ENCODE measurements at regions not wholly inside any gene's neighbourhood (a gene's known extent, or its start where the extent isn't known, plus 50 kb on each side); places are given as distances from the start of the nearest gene placed in this dataset.

DNA sequence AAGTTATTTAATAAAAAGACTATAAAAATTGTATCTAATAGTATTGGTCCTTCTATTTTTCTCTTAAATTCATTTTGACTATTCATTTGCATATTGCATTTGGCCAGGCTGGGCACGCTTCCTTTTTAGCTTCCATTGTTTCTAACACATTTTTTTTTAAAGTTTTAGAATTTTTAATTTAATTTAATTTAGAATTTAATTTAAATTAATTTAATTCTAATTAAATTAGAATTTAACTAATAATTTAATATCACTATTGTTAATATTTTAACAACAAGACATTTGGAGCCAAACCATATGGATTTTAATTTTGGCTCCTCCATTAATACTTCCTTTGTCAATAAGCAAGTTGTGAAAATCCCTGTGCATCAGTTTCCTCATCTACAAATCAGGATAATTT lies 856.9 kb upstream of the SEL1L start:
- DNase-seq: no peak

DNA sequence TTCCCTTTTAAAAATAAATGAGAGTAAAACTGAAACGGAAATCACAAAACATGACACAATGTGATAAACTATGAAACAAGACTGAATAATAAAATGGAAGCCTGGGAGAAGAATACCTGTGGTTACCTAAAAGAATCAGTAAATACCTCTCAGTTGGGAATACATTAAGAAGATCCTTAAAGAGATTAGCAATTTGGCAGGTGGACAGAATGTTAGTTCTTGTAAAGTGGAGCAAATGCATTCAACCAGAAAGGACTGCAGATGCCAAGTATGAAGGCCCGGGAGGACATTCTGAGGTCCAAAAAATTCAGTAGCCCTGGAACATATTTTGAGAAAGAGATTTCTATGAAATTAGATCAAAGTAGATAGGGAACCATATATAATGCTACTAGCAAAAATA lies 861.3 kb upstream of the SEL1L start:
- DNase-seq: no peak

DNA sequence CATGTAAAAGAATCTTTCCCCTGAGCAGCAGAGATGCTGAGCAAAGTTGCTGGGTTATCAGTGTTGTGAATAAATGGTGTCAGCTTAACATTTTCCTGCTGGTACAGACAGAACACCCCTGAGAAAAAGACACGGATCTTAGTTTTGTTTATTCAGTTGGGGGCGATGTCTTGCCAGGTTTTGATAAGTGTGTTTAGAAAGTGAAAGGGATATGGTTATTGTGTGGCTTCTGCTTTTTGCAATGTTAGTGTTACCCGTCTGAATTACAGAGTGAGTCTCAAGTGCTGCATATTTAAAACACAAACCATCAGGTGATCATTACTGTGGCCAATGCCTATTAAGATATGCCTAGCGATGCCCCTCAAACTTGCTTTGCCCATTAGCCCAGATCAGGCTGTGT lies 864.6 kb upstream of the SEL1L start:
- no peak for DNase-seq

DNA sequence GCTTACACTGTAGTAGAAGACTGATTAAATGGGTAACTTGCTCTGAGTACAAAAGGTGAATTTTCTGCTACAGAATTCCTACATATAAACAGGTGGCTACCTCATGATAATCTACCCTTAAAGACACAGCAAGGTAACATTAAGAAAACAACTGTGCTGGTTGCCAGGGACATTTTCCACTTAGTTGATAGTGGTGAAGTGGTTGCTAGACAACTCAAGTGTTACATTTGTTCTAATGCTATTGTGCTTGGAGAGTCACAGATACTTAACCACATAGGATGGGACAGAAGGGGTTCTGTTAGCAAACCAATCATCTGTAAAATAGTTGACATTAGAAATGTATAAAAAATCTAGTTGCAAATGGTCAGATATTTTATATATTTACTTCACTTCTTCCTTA lies 870.3 kb upstream of the SEL1L start:
- DNase-seq: no peak

DNA sequence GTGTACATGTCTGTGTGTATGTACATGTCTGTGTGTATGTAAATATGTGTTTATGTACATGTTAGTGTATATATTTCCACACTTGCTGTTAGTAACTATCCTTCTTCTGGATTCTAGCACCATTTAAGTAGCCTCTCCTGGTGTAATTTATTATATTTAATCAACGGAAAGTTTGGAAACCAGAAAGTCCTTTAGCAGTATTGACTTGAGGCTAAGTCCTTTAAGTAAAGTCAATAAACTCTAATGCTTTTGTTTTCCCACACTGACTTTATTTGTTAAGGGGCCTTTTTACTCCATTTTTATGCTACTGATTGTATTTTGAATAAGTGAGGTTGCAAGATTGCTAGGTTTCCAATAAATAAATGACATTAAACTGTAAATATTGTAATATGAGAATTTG lies 876.4 kb upstream of the SEL1L start:
- DNase-seq: no peak

DNA sequence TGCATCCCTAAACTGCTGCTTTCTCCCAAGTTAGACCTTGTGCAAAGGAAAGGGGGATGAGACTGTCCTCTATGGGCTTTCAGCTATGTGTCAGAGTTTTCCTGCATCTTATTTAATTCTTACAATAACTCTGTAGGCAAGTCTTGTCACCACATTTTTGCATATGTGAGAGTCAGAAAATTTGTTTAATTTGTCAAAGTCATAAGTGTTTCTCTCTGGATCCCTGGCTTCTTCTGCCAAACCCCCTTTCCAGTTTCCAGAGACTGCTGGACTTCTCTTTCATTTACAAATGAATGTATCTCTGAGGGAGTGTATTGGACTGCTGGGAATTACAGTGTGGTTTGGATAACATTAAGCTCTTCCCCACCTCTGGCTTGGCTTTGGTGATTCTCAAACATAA lies 877.6 kb upstream of the SEL1L start:
- no peak for DNase-seq

DNA sequence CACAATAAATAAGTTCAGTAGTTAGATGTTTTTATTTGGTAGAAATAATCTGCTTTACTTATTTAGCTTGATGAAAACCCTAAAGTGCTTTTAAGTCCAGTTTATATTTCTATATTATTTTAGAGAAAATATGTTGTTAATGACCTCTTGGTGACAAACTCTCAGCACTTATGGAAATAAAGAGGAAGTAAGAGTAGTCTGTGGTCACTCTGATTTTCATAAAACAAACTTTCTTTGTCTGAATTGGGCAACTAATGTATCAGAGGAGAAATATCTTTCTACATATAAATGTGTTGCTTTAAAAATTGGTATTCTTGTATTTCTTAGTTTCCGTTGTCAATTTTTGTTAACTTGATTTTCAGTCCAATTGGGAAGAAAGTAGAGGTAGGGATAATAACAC lies 878.9 kb upstream of the SEL1L start:
- DNase-seq: no peak

DNA sequence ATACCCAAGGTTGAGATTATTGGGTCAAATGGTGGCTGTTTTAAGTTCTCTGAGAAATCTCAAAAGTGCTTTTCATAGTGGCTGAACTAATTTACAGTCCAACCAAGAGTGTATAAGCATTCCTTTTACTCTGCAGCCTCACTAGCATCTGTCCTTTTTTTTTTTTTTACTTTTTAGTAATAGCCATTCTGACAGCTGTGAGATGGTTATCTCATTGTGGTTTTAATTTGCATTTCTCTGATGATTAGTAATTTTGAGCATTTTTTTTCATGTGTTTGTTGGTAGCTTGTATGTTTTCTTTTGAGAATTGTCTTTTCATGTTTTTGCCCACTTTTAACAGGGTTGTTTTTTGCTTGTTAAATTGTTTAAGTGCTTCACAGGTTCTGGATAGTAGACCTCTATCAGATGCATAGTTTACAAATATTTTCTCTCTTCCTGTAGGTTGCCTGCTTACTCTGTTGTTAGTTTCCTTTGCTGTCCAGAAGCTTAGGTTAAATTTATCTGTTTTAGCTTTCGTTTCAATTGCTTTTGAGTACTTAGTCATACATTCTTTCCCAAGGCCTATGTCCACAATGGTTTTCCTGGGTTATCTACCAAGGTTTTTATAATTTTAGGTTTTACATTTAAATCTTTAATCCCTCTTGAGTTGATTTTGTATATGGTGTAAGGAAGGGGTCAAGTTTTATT lies 881.3 kb upstream of the SEL1L start:
- no peak for DNase-seq

DNA sequence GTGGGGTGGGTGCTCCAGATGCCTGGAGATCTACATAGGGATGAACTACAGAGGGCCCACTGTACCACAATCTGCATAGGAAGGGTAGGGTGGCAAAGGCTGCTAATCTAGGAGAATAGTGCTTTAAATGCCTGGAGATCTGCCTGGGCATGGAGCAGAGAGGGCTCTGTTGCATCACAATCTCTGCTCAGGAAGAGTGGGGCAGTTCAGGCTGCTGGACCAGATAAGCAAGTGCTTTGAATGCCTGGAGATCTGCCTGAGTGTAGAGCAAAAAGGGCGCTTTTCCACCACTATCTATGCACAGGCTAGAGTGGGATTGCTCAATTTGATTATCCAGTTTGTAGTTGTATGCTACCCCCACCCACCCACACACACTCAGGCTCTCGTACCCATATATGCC lies 886.3 kb upstream of the SEL1L start:
- no peak for DNase-seq

DNA sequence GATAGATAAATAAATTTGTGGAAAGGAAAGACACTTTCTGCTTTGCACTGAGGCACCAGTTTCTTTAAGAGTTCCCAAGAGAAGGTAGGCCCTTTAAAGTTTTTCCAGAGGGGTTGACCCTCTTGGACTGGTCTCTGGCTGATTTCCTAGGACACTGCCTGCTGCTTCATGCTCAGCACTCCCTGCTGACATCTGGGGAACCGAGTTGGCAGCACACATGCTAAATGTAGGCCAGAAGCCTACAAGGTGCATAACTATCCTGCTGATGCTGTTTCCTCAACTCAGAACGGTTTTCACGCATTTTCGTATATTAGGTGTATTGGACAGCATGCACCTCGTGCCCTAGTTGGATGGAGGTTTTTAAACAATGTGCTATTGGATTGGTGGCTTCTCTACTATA lies 887.2 kb upstream of the SEL1L start:
- DNase-seq: no peak

DNA sequence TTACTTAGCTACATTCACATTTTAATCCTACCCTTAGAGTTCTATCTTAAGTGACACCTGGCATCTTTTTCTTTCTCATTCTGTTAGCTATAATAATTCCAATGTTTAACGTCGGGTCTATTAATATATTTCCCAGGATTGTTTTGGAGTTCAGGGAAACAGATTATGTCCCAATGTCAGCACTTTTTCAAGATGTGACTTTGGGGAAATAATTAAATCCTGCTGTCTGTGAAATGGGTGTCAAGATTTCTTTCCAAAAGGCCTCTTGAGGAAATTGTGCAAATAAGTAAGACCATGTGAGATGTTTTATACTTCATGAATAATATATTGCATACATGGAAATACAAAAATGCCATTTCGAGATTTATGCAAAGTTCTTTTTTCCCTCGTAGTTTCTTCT lies 887.6 kb upstream of the SEL1L start:
- DNase-seq: no peak

DNA sequence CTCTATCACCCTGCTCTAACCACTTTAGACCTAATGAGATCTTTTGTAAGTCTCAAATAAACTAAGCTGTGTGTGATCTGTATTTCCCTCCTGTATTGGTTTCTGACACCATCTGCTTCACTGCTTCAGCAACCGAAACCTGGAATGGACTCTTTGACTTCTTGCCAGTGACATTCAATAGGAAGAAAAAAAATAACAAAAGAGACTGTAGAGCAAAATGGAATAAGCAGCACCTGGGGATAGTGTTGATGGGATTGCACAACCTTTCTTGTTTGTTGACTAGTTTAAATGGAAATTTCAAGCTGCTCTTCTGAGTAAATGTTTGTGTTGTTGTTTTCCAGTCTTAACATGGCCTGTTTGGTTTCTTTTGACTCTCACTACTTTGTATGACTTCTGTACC lies 888.6 kb upstream of the SEL1L start:
- no peak for DNase-seq

DNA sequence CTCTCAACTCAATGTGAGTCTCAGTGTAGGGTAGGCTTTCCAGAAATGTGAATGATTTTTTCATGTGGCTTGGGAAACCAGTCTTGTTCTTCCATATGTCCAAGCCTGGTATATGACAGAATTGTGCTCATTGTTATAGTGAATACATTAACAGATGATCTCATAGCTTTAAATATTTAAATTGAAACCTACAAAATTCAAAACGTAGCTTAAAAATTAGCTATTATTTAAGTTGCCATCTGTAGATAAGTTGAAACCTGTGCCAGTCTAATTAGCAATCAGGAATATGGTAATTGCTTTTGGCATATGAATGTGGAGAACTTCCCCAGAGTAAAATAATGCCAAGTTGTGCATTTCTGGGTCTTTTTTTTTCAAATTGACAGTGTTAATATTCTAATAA lies 891.6 kb upstream of the SEL1L start:
- DNase-seq: no peak

DNA sequence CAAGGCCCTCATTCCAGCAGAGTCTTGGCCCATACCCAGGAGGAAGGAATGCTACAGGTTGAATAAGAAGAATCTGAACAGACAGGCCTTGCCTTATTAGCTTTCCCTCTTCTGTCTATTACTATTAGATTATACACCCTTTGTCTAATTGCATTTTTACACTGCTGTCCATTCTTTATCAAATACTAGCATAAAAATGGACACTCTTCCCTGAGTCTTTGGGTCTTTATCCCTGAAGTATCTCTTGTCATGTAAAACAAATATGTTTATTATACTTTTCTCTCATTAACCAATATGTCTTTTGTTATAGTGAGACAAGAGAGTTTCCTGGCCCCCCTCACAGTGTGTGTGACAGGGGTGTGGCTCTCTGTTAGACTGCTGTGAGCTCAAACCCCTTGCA lies 897.4 kb upstream of the SEL1L start:
- no peak for DNase-seq

DNA sequence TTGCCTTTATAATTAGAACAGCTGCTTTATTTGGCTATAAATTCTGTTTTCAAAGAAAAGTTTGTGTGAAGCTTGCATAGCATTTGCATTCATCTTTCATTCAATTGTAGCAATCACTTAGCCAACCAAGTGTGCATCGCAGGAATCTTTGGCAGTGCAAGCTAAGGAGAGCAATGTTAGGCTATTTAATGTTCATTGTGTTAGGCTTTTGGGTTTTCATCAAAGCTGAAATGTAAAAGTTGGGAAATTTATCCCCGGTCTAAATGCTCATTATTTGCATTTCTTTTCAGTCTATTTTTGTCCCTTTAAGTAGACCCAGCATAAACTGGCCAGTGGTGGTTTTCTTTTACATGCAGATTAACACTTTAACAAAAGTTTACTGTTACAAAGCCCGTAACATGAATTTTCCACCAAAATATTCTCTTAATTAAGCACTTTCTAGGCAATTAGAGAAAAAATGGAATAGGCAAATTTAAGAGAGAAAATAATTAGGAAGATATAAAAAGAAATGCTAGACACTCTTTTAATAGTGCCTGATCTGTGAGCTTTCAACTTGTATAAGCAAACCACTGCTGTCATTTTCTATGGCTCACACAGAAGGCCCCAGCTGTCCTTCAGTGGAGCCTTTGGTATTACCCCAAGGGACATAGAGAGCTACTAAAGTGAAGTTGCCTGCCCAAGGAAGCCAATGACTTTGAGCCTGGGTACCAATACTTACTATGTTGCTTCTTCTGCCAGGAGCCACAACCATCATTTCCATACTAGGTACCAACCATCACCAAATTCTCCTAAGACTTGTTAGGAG lies 898.9 kb upstream of the SEL1L start:
- DNase-seq: no peak

DNA sequence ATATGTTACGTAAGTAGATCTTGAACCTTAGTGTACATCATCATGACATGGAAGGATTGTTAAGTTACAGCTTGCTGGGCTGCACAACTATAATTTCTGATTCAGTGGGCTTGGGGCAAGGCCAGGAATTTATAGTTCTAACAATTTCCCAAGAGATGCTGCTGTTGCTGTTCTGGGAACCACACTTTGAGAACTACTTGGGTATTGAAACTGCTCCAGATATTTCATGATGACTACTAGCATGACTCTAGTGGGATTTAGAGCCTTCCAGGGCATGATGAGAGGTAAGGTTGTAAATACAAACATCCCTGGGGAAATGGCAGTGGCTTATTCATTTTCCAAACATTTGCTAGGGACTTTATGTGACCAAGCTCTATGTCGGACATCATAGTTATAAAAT lies 904.8 kb upstream of the SEL1L start:
- no peak for DNase-seq

DNA sequence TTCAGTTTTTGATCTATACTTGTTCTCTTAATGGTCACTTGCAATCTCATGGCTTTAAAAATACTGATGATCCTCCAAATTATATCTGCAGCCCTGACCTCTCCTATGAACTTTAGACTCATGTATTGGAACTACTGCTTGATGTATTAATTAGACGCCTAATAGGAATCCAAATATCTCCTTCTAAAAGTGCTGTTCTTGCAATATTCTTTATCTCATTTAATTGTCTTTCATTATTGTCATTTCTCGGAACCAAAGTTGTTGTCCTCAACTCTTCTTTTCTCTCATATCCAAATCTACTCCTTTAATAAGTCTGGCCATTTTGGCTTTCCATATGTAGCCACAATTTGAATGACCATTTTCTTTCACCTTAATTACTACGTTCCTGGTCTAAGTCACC lies 907.6 kb upstream of the SEL1L start:
- DNase-seq: no peak

DNA sequence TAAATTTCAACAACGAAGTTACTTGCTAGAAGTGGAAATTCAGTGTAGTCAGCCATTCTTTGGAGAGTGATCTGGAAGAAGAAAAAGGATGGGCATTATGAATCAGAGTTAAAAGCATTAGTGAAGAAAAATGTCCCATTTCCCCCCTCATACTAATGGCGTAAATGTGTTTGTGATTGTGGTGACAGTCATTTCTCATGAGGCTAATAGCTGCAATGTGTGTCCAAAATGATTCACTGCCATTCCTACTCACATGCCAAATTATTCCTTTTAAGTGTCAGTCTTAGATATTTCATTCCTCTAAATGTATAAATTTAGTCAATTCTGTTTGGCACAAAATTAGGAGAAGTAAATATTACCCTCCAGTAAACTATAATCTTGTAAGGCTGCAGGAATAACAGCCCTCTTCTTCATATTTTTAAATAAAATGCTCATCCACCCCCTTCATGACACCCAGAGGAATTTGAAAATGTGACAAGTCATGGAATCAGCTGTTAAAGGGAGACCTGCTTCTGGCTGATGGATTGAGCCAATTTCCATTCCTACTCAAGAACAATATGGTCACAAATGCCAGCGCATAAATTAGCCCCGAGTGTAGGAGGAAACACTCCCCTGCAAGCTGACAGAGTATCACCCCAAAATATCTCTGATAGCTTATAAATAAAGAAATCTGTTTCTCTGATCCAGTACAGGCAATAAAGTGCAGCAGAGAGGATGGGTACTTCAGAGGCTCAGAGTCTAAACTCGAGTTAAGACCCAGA lies 912.3 kb upstream of the SEL1L start:
- DNase-seq: no peak

DNA sequence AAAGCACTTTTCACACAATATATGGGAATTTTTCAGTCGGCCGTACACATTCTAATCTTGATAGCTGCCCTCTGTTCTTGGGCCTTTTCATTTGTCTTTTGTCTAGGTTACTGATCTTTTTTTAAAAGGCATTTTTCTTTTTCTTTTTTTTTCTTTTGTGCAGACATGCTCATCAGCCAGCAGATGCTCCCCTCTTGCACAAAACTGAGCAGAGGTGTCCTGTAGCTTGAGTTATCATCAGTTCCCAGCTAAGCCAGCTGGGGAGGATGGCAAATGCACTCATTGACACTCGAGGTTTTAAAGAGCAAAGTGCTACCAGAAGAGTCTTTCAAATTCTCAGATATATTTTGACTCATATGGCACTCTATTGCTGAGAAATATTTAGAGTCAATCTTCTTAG lies 913.9 kb upstream of the SEL1L start:
- no peak for DNase-seq

DNA sequence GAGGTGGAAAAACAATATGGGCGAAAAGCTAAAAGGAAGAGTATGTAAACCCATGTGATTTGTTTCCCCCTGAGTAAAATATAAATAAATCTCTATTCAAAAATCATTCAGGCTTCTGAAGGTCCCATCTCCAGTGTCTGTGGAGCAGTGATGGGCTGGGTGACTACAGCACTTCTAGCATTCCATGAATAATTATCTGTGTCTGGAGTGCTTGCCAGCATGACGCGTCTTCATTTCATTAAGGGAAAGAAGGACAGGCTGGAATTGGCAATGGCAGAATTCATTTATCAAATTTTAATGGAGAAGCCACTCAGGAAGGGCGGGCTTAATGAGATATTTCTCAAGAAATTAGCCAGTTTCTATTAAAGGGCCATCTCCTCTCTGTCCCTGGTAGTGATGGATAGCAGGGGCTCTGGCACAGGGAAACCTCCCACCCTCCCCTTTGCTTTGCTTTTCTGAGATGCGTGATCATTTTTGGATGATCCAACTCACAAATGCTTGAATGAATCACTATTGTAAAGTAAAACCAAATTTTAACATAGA lies 916.3 kb upstream of the SEL1L start:
- DNase-seq: peak; percentile 21

DNA sequence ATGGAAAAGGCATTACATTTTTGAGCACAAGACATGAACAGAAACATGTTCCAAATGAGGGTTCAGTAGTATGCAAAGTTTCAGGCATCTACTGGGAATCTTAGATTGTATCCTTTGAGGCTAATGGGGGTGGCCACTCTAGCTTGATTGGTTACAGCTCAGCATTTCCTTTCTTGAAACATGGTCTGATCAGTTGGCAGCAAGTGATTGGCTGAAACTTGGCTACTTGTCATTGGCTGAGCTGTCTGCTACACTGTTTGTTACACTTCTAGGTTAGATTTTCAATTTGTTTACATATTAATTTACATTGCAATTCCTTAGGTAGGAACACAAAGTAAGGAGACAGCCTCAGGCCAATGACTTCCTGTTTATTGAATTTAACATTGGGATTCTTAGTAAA lies 918.0 kb upstream of the SEL1L start:
- DNase-seq: no peak

DNA sequence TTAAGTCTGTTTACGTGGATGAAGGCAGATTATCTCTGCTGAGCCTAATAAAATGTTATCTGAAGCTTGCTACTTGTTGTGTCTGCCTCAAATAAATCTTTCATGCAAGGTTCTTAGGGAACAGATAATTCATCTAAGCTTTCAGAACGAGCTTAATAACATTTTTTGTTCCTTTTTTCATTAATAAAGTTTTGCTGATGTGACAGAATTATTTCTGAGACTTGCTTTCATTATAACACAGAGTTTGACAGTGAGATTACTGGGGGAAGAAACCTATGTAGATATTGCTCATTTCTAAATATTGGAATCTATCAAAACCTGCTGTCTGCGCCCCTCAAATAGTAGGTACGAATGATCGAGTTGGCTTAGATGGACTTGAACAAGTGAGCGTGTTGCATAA lies 948.7 kb upstream of the SEL1L start:
- DNase-seq: no peak

DNA sequence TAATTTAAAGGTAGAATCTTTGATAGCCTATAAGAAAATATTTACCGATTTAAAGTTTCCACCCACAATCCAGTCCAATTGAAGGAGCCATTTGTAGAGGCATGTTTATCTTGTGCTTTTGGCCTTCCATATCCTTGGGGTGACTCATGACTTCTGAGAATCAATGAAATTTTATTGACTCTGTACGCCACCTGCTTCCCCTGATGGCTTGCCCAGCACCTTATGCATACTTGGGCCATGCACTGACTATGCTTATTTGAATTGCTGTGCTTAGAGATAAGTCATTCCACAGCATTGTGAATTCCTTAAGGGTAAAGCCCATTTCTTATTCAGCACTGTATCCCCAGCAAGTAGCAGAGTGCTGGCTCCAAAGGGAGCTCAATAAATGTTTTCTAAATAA lies 954.8 kb upstream of the SEL1L start:
- no peak for DNase-seq

DNA sequence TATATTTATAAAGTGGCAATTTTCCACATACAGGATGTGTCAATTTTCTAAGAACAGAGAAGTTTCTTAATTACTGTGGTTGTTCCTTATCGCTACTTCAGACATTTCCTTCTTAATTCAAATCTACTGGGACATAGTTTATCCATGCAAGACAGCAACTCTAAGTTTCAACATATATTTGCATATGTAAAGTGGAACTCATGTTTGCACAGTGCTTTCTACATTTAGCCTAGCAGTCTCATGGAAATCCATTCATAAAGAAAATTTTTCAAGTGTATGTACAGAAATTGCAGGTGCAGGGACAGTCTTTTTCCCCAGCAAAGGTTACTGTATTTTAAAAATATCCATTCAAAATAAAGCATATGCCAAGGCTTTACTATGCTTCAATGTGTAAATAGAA lies 956.7 kb upstream of the SEL1L start:
- DNase-seq: no peak
